HUES6 (cell line): ENCODE measurements at regions not wholly inside any gene's neighbourhood (a gene's known extent, or its start where the extent isn't known, plus 50 kb on each side); places are given as distances from the start of the nearest gene placed in this dataset.

Experiments used
- H3K27ac ChIP-seq: 2 replicates; pipeline ENCODE4 v1.7.0; 2013; ENCODE audit warnings: low read depth, mild to moderate bottlenecking, low read length, inconsistent platforms
- H3K27me3 ChIP-seq: 2 replicates; pipeline ENCODE4 v1.6.1; 2013; ENCODE audit warnings: low read length; ENCODE audit not compliant: control insufficient read depth, insufficient read depth
- H3K36me3 ChIP-seq: 2 replicates; pipeline ENCODE4 v1.6.1; 2013; ENCODE audit warnings: low read length; ENCODE audit not compliant: control insufficient read depth, insufficient read depth
- H3K4me1 ChIP-seq: 2 replicates; pipeline ENCODE4 v1.6.1; 2013; ENCODE audit warnings: low read length; ENCODE audit not compliant: control insufficient read depth, insufficient read depth
- H3K4me3 ChIP-seq: 2 replicates; pipeline ENCODE4 v1.5.1; 2013; ENCODE audit warnings: low read depth, low read length
- H3K9ac ChIP-seq: one replicate; pipeline ENCODE4 v1.6.1; 2013; ENCODE audit warnings: mild to moderate bottlenecking, low read length
- H3K9me3 ChIP-seq: 2 replicates; pipeline ENCODE4 v1.6.1; 2013; ENCODE audit warnings: low read depth, low read length; ENCODE audit not compliant: control insufficient read depth, insufficient read depth

DNA sequence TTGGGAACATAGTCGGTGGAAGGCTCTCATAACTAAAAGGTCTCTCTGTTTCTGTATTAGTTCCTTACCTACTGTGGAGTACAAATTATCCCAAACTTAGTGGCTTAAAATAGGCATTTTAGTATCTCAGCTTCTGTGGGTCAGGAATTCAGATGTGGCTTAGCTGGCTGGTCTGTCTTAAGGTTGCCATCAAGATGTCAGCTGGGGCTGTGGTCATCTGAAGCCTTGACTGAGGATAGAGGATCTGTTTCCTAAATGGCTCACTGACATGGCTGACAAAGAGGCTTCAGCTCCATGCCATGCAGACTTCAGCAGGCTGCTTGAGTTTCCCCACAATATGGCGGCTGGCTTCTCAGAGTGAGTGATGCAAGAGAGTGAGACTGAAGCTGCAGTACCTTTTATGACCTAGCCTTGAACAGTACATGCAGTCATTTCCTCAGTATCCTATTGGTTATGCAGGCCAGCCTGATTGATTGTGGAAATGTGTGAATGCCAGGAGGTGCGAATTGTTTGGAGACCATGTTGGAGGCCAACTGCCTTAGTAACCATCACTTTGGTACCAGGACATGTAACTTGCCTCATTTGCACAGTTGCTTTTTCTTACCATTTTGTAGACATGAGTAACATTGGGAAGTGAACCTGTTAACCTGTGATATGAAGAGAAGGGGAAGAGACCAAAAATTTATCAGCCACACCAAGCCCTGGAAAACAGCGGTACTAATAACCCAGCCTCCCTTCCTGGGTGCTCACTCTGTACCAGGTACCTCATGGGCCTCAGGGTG is 152.8 kb upstream of the IER5L start:
- no peaks in the 10 kb centered on the region for H3K36me3 ChIP-seq
- no peak overlapping the region for H3K27ac ChIP-seq
- H3K27me3 ChIP-seq = no peaks in the 10 kb centered on the region
- no peak overlapping the region for H3K9ac ChIP-seq
- peaks cover 12% of the 10 kb centered on the region for H3K9me3 ChIP-seq
- no peak overlapping the region for H3K4me3 ChIP-seq
- H3K4me1 ChIP-seq = peaks cover 38% of the 10 kb centered on the region

- Histone ChIP-seq H3K27me3 (no peaks in the 10 kb centered on the region), H3K36me3 (no peaks in the 10 kb centered on the region), H3K4me1 (peaks cover 18% of the 10 kb centered on the region), H3K4me3 (no peak overlapping the region), H3K9ac (no peak overlapping the region), H3K9me3 (peaks cover 12% of the 10 kb centered on the region), H3K27ac (no peak overlapping the region)
Observed at GRCh38 chr9:129328355-129329042, 150.4 kb upstream of the IER5L start.

GRCh38 chr9:129327552-129328328 is 149.7 kb upstream of the IER5L start:
- H3K36me3 ChIP-seq = no peaks in the 10 kb centered on the region
- no peak overlapping the region for H3K27ac ChIP-seq
- peaks cover 12% of the 10 kb centered on the region for H3K9me3 ChIP-seq
- H3K9ac ChIP-seq = no peak overlapping the region
- no peaks in the 10 kb centered on the region for H3K27me3 ChIP-seq
- H3K4me3 ChIP-seq = no peak overlapping the region
- peaks cover 13% of the 10 kb centered on the region; the same call in 1 of the 2 replicates for H3K4me1 ChIP-seq

GRCh38 chr9:129326061-129327005 is 148.3 kb upstream of the IER5L start:
- Histone ChIP-seq H3K4me1 (peaks cover 22% of the 10 kb centered on the region), H3K27me3 (no peaks in the 10 kb centered on the region), H3K27ac (no peak overlapping the region), H3K4me3 (no peak overlapping the region), H3K36me3 (no peaks in the 10 kb centered on the region), H3K9me3 (peaks cover 11% of the 10 kb centered on the region), H3K9ac (no peak overlapping the region)

DNA sequence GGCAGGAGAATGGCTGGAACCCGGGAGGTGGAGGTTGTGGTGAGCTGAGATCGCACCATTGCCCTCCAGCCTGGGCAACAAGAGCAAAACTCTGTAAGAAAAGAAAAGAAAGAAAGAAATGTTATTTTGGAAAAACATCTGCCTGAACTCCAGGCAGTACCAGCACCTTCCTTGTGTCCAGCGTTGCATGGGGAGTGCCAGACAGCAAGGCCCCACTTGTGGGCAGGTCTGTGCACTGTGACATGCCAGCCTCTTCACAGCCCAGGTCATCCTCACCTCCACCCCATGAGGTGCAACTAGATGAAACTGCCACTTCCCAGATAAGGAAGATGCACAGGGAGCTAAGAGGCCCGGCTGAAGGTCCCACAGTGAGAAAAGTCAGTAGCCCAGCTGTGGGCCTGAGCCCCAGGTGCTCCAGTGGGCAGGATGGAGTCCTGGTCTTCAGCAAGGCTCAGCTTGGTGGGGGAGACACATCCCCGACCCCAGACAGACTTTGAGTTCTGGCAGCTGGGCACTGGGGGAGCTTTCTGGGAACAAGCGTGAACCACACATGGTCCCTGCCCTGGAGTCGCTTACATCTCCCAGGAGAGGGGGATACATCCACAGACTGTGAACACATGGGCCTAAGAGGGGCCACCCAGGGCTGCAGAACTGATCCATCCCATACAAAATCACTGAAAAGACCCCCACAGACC is 146.9 kb upstream of the IER5L start:
- no peaks in the 10 kb centered on the region for H3K9me3 ChIP-seq
- H3K36me3 ChIP-seq = no peaks in the 10 kb centered on the region
- no peak overlapping the region for H3K27ac ChIP-seq
- H3K4me3 ChIP-seq = no peak overlapping the region
- H3K9ac ChIP-seq = no peak overlapping the region
- H3K27me3 ChIP-seq = no peaks in the 10 kb centered on the region
- H3K4me1 ChIP-seq = peaks cover 31% of the 10 kb centered on the region

DNA sequence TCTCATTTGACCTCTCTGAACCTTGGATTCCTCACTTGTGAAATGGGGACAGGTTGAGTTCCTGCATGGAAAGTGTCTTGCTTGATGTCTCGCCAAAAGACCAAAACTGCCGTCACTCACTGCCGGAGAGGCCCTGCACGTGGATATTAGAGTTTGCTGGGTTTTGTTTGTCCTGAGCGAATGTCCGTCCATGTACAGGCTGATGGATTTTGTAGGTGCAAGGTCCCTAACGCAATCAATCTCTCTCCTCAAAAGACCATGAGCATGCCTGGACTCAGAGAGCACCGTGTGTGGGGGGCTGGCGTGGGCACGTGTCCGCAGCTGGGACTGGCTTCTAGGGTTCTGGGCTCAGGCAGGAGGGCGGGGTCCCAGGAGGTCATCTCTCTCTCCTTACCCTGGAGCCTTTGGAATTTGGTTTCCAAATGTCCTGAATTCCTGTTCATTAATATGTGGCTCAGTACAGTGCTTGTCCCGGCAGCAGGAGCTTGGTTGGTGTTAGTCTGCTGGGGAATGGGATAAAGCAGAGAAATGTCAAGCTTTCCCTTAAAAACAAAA is 146.0 kb upstream of the IER5L start:
- H3K4me3 ChIP-seq = no peak overlapping the region
- peaks cover 33% of the 10 kb centered on the region for H3K4me1 ChIP-seq
- no peaks in the 10 kb centered on the region for H3K36me3 ChIP-seq
- H3K9me3 ChIP-seq = no peaks in the 10 kb centered on the region
- no peaks in the 10 kb centered on the region for H3K27me3 ChIP-seq
- no peak overlapping the region for H3K27ac ChIP-seq
- H3K9ac ChIP-seq = no peak overlapping the region

- Histone ChIP-seq H3K36me3 (no peaks in the 10 kb centered on the region), H3K4me1 (peaks cover 32% of the 10 kb centered on the region), H3K9me3 (no peaks in the 10 kb centered on the region), H3K4me3 (no peak overlapping the region), H3K27me3 (no peaks in the 10 kb centered on the region), H3K9ac (no peak overlapping the region), H3K27ac (no peak overlapping the region)
Observed at GRCh38 chr9:129323376-129323998, 145.4 kb upstream of the IER5L start.

- Histone ChIP-seq H3K9ac (no peak overlapping the region), H3K4me1 (peaks cover 26% of the 10 kb centered on the region), H3K4me3 (no peak overlapping the region), H3K27me3 (no peaks in the 10 kb centered on the region), H3K9me3 (no peaks in the 10 kb centered on the region), H3K36me3 (no peaks in the 10 kb centered on the region), H3K27ac (no peak overlapping the region)
Observed at GRCh38 chr9:129322641-129323375, 144.7 kb upstream of the IER5L start.

GRCh38 chr9:129322022-129322621 is 144.1 kb upstream of the IER5L start:
- Histone ChIP-seq H3K4me1 (peaks cover 22% of the 10 kb centered on the region), H3K9me3 (no peaks in the 10 kb centered on the region), H3K4me3 (no peak overlapping the region), H3K9ac (no peak overlapping the region), H3K27ac (no peak overlapping the region), H3K27me3 (no peaks in the 10 kb centered on the region), H3K36me3 (no peaks in the 10 kb centered on the region)
